ENCODE measurements at regions not wholly inside any gene's neighbourhood (a gene's known extent, or its start where the extent isn't known, plus 50 kb on each side); places are given as distances from the start of the nearest gene placed in this dataset.

GRCh38 chr9:24488896-24489295 lies 56.8 kb downstream of the IZUMO3 start:
- no peak for DNase-seq

- no peak for DNase-seq
Measured at GRCh38 chr9:24487946-24488345, 57.8 kb downstream of the IZUMO3 start.

- DNase-seq: no peak
Measured at GRCh38 chr9:24487250-24487861, 58.3 kb downstream of the IZUMO3 start.

- no peak for DNase-seq
Measured at GRCh38 chr9:24479361-24480059, 66.2 kb downstream of the IZUMO3 start.

GRCh38 chr9:24464319-24464951 lies 81.3 kb downstream of the IZUMO3 start:
- no peak for DNase-seq

- DNase-seq: no peak
Measured at GRCh38 chr9:24462951-24463350, 82.7 kb downstream of the IZUMO3 start.

GRCh38 chr9:24460781-24461180 lies 84.9 kb downstream of the IZUMO3 start:
- DNase-seq: no peak

- no peak for DNase-seq
Measured at GRCh38 chr9:24459953-24460352, 85.7 kb downstream of the IZUMO3 start.

GRCh38 chr9:24451346-24451745 lies 94.4 kb downstream of the IZUMO3 start:
- DNase-seq: no peak

GRCh38 chr9:24449976-24450375 lies 95.7 kb downstream of the IZUMO3 start:
- no peak for DNase-seq

- no peak for DNase-seq
Measured at GRCh38 chr9:24439456-24439855, 106.2 kb downstream of the IZUMO3 start.

GRCh38 chr9:24438876-24439275 lies 106.8 kb downstream of the IZUMO3 start:
- DNase-seq: no peak

GRCh38 chr9:24436761-24437160 lies 108.9 kb downstream of the IZUMO3 start:
- no peak for DNase-seq

GRCh38 chr9:24434183-24434582 lies 111.5 kb downstream of the IZUMO3 start:
- no peak for DNase-seq

- no peak for DNase-seq
Measured at GRCh38 chr9:24416136-24416535, 129.6 kb downstream of the IZUMO3 start.

GRCh38 chr9:24413651-24414050 lies 132.0 kb downstream of the IZUMO3 start:
- DNase-seq: no peak

- no peak for DNase-seq
Measured at GRCh38 chr9:24398466-24398865, 147.2 kb downstream of the IZUMO3 start.

GRCh38 chr9:24391095-24391494 lies 154.6 kb downstream of the IZUMO3 start:
- DNase-seq: no peak

- DNase-seq: no peak
Measured at GRCh38 chr9:24385077-24385476, 160.6 kb downstream of the IZUMO3 start.

GRCh38 chr9:24382566-24382965 lies 163.1 kb downstream of the IZUMO3 start:
- DNase-seq: no peak

- DNase-seq: no peak
Measured at GRCh38 chr9:24381205-24381604, 164.5 kb downstream of the IZUMO3 start.

GRCh38 chr9:24359046-24359445 lies 186.7 kb downstream of the IZUMO3 start:
- no peak for DNase-seq

- DNase-seq: no peak
Measured at GRCh38 chr9:24351973-24352372, 193.7 kb downstream of the IZUMO3 start.

GRCh38 chr9:24351258-24351657 lies 194.4 kb downstream of the IZUMO3 start:
- no peak for DNase-seq

Measured in activated CD4-positive, alpha-beta T cell treated with anti-CD3 and anti-CD28 coated beads, Interleukin-2, Interleukin-6, amounts not matched to agents 100 ng/mL and 50 ng/mL, durations not matched to agents 16 hours and 8 hours (primary cell).